GM21390 (cell line): ENCODE measurements at regions not wholly inside any gene's neighbourhood (a gene's known extent, or its start where the extent isn't known, plus 50 kb on each side); places are given as distances from the start of the nearest gene placed in this dataset.

Experiments used
- ATAC-seq: cut with Tn5 transposase; IDR thresholded peaks from one replicate; pipeline ENCODE4 v1.9.1; 2021; ENCODE audit not compliant: unreplicated experiment

- no peak for ATAC-seq
Observed at GRCh38 chr4:137597752-137598430, 65.6 kb upstream of the PCDH18 start.

DNA sequence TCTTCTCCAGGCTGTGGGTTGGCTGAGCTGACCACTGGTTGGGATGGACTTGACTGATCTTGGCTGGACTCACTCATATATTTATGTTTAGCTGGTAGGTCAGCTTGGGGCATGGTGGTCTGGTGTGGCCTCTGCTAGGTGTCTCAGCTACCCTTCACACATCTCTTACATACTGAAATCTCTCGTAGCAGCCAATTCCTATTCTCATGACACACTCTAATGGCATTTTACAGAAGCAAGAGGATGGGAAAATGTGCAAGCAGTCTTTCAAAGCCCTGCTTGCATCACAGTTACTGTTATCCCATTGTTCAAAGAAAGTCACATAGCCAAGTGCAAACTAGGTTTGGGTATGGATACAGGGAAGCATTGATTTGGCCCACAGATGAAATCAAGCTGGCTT, 55.5 kb upstream of the PCDH18 start:
- ATAC-seq, result no peak

DNA sequence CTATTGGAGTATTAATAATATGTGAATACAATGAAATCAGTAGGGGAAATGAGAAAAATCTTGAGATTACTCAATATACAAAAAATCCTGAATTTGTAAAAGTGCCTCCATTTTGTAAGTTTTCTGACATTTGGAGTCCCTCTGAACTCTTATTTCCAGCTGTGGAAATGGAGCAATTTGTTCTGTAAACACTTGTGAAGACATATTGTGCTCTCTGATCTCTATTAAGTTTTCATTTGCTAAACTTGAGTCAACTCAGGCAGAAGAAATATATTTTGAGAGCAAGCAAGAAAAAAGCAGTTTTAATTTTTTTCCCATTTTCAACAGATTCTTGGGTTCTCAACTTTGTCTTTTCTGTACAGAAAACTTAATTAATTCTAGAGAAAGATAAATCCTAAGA, 51.4 kb upstream of the PCDH18 start:
- no peak for ATAC-seq
